Epithelial cell of esophagus (primary cell): ENCODE measurements at regions not wholly inside any gene's neighbourhood (a gene's known extent, or its start where the extent isn't known, plus 50 kb on each side); places are given as distances from the start of the nearest gene placed in this dataset.

ENCODE experiments used
- DNase-seq: peaks from one replicate; pipeline ENCODE4 v3.0.0; 2010; ENCODE audit warnings: low read depth
- H3K4me3 ChIP-seq: 2 replicates; pipeline ENCODE4 v1.5.1; 2011; ENCODE audit warnings: mild to moderate bottlenecking, low read length, control low read depth
- CTCF ChIP-seq: IDR thresholded peaks from 2 replicates; pipeline ENCODE4 v1.5.1; 2011; ENCODE audit warnings: low read depth, mild to moderate bottlenecking, low read length, control low read depth, inconsistent platforms; ENCODE audit not compliant: insufficient read depth; ENCODE audit errors: missing control alignments

GRCh38 chr4:84362896-84363655, 136.0 kb downstream of the NKX6-1 start:
- no peak for DNase-seq
- TF ChIP-seq CTCF, result no peak
- H3K4me3 ChIP-seq, result no peak overlapping the region

GRCh38 chr4:84342161-84342560, 156.9 kb downstream of the NKX6-1 start:
- DNase-seq, result no peak
- TF ChIP-seq CTCF, result no peak

GRCh38 chr4:84341559-84341958, 157.5 kb downstream of the NKX6-1 start:
- H3K4me3 ChIP-seq, result no peak overlapping the region
- DNase-seq, result no peak
- TF ChIP-seq CTCF, result no peak

More at GRCh38 chr4:84342161-84342560, 156.9 kb downstream of the NKX6-1 start:
- H3K4me3 ChIP-seq, result no peak overlapping the region

- no peak overlapping the region for H3K4me3 ChIP-seq
- TF ChIP-seq CTCF, result no peak
Observed at GRCh38 chr4:84338367-84338766, 160.7 kb downstream of the NKX6-1 start.

GRCh38 chr4:84336964-84337705, 162.0 kb downstream of the NKX6-1 start:
- no peak for DNase-seq
- no peak for TF ChIP-seq CTCF
- no peak overlapping the region for H3K4me3 ChIP-seq

More at GRCh38 chr4:84338367-84338766, 160.7 kb downstream of the NKX6-1 start:
- DNase-seq, result no peak

GRCh38 chr4:84327526-84327925, 171.6 kb downstream of the NKX6-1 start:
- no peak for TF ChIP-seq CTCF
- no peak for DNase-seq
- H3K4me3 ChIP-seq, result no peak overlapping the region

- no peak overlapping the region for H3K4me3 ChIP-seq
- TF ChIP-seq CTCF, result no peak
- no peak for DNase-seq
Observed at GRCh38 chr4:84325625-84326024, 173.5 kb downstream of the NKX6-1 start.
